ENCODE measurements at regions not wholly inside any gene's neighbourhood (a gene's known extent, or its start where the extent isn't known, plus 50 kb on each side); places are given as distances from the start of the nearest gene placed in this dataset.

GRCh38 chr3:72368331-72368975, 479.8 kb downstream of the SHQ1 start:
- Histone ChIP-seq H3K79me2 (no peaks in the 10 kb centered on the region), H3K27ac (no peak overlapping the region), H3K27me3 (no peaks in the 10 kb centered on the region), H3K4me3 (no peak overlapping the region), H3K9me3 (ENCODE audit: low read depth) (no peaks in the 10 kb centered on the region), H3K4me2 (no peak overlapping the region), H3K9me2 (replicated peaks; ENCODE audit: insufficient read depth) (no peaks in the 10 kb centered on the region), H3K36me3 (replicated peaks; ENCODE audit: insufficient read depth, low read depth) (no peaks in the 10 kb centered on the region), H3K4me1 (ENCODE audit: insufficient read depth) (no peaks in the 10 kb centered on the region), H4K20me1 (ENCODE audit: insufficient read depth, poor library complexity, severe bottlenecking) (no peaks in the 10 kb centered on the region), H2AFZ (no peak overlapping the region)
- TF ChIP-seq CTCF (IDR thresholded peaks at IDR 0.05; ENCODE audit: poor library complexity) (no peak), EZH2 (IDR thresholded peaks at IDR 0.05; ENCODE audit: borderline replicate concordance) (no peak), EZH2phosphoT487 (IDR thresholded peaks at IDR 0.05; ENCODE audit: low read depth, severe bottlenecking, unreplicated experiment) (no peak)
- 85% methylated on average over 12 of the region's 12 CpGs for WGBS (ENCODE audit: low lambda C conversion rate, missing lambda C conversion rate)
- DNase-seq (ENCODE audit: low spot score), result no peak

DNA sequence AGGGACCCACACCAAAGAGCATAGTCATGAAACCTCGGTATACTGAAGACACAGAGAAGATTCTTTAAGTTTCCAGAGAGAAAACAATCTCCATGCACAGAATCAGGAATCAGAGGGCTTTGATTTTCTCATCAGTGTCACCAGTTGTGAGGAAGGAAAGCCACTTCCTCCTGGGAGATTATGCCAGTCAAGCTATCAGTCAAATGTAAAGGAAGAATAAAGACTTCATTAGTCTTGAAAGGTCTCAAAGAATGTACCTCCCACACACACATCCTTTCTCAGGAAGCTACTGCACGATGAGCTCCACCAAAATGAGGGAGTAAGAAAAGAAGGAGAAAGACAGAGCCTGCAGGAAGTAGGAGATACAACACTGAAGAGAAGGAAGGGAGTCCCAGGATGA, 486.3 kb downstream of the SHQ1 start:
- TF ChIP-seq EZH2phosphoT487 (IDR thresholded peaks at IDR 0.05; ENCODE audit: low read depth, severe bottlenecking, unreplicated experiment), result no peak
- TF ChIP-seq EZH2 (IDR thresholded peaks at IDR 0.05; ENCODE audit: borderline replicate concordance), result no peak
- no peak for TF ChIP-seq CTCF (IDR thresholded peaks at IDR 0.05; ENCODE audit: poor library complexity)
- no peaks in the 10 kb centered on the region for H3K9me3 ChIP-seq (ENCODE audit: low read depth)
- 89% methylated on average over 2 of the region's 2 CpGs for whole genome bisulfite sequencing (ENCODE audit: low lambda C conversion rate, missing lambda C conversion rate)
- no peaks in the 10 kb centered on the region for H3K79me2 ChIP-seq
- H3K36me3 ChIP-seq (replicated peaks; ENCODE audit: insufficient read depth, low read depth), result no peaks in the 10 kb centered on the region
- no peaks in the 10 kb centered on the region for H4K20me1 ChIP-seq (ENCODE audit: insufficient read depth, poor library complexity, severe bottlenecking)
- no peak for DNase-seq (ENCODE audit: low spot score)
- no peak overlapping the region for H3K4me2 ChIP-seq
- no peak overlapping the region for H3K4me3 ChIP-seq
- H2AFZ ChIP-seq, result no peak overlapping the region
- no peaks in the 10 kb centered on the region for H3K4me1 ChIP-seq (ENCODE audit: insufficient read depth)
- H3K27ac ChIP-seq, result no peak overlapping the region
- H3K27me3 ChIP-seq, result no peaks in the 10 kb centered on the region
- H3K9me2 ChIP-seq (replicated peaks; ENCODE audit: insufficient read depth), result no peaks in the 10 kb centered on the region

- no peaks in the 10 kb centered on the region for H3K79me2 ChIP-seq
- no peaks in the 10 kb centered on the region for H3K27me3 ChIP-seq
- H3K36me3 ChIP-seq (replicated peaks; ENCODE audit: insufficient read depth, low read depth), result no peaks in the 10 kb centered on the region
- no peak for TF ChIP-seq EZH2phosphoT487 (IDR thresholded peaks at IDR 0.05; ENCODE audit: low read depth, severe bottlenecking, unreplicated experiment)
- no peak for TF ChIP-seq EZH2 (IDR thresholded peaks at IDR 0.05; ENCODE audit: borderline replicate concordance)
- TF ChIP-seq CTCF (IDR thresholded peaks at IDR 0.05; ENCODE audit: poor library complexity), result no peak
- no peak overlapping the region for H3K4me3 ChIP-seq
- H3K9me3 ChIP-seq (ENCODE audit: low read depth), result no peaks in the 10 kb centered on the region
- no peak overlapping the region for H2AFZ ChIP-seq
- H3K9me2 ChIP-seq (replicated peaks; ENCODE audit: insufficient read depth), result no peaks in the 10 kb centered on the region
- no peaks in the 10 kb centered on the region for H4K20me1 ChIP-seq (ENCODE audit: insufficient read depth, poor library complexity, severe bottlenecking)
- no peak overlapping the region for H3K27ac ChIP-seq
- no peak for DNase-seq (ENCODE audit: low spot score)
- WGBS (ENCODE audit: low lambda C conversion rate, missing lambda C conversion rate), result 74% methylated on average over 1 of the region's 1 CpG
- no peaks in the 10 kb centered on the region for H3K4me1 ChIP-seq (ENCODE audit: insufficient read depth)
- no peak overlapping the region for H3K4me2 ChIP-seq
These were observed 488.5 kb downstream of the SHQ1 start for GRCh38 chr3:72359743-72360142.

DNA sequence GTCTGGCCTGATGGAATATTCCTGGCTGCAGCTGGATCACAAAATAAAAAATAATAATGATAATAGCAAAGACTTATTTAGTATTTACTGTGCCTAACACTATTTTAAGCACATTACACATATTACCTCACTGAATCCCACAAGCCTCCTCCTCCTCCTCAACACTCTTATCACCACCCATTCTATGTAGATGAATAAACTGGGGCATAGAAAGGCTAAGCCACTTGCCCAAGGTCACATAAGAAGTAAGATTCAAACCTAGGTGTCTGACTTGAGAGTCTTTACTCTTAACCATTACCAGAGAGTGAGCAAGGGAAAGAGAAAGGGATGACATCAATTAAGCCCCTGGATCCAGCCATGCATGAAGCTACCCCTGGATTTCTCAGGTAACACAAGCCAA, 493.1 kb downstream of the SHQ1 start:
- no peak overlapping the region for H3K4me2 ChIP-seq
- TF ChIP-seq CTCF (IDR thresholded peaks at IDR 0.05; ENCODE audit: poor library complexity), result no peak
- no peak for TF ChIP-seq EZH2 (IDR thresholded peaks at IDR 0.05; ENCODE audit: borderline replicate concordance)
- TF ChIP-seq EZH2phosphoT487 (IDR thresholded peaks at IDR 0.05; ENCODE audit: low read depth, severe bottlenecking, unreplicated experiment), result no peak
- no peak for DNase-seq (ENCODE audit: low spot score)

More for the DNA sequence above, 493.1 kb downstream of the SHQ1 start:
- Histone ChIP-seq H3K4me1 (ENCODE audit: insufficient read depth) (no peaks in the 10 kb centered on the region), H2AFZ (no peak overlapping the region), H3K79me2 (no peaks in the 10 kb centered on the region), H3K4me3 (no peak overlapping the region), H3K27me3 (no peaks in the 10 kb centered on the region), H4K20me1 (ENCODE audit: insufficient read depth, poor library complexity, severe bottlenecking) (no peaks in the 10 kb centered on the region), H3K36me3 (replicated peaks; ENCODE audit: insufficient read depth, low read depth) (no peaks in the 10 kb centered on the region), H3K27ac (no peak overlapping the region), H3K9me2 (replicated peaks; ENCODE audit: insufficient read depth) (no peaks in the 10 kb centered on the region), H3K9me3 (ENCODE audit: low read depth) (no peaks in the 10 kb centered on the region)

Data from hepatocyte (in vitro differentiated cells).